ENCODE measurements at regions not wholly inside any gene's neighbourhood (a gene's known extent, or its start where the extent isn't known, plus 50 kb on each side); places are given as distances from the start of the nearest gene placed in this dataset.

- TF ChIP-seq BHLHE40 (IDR thresholded peaks at IDR 0.05; ENCODE audit: borderline replicate concordance in 1 of 2, low read depth in 2 of 2, low read length in 1 of 2), result no peak
- no peak for TF ChIP-seq POLR2A (IDR thresholded peaks at IDR 0.05; ENCODE audit: low read depth, low read length)
- no peak for TF ChIP-seq CTCF (IDR thresholded peaks at IDR 0.05 in 2 of 3, conservative IDR thresholded peaks at IDR 0.05 in 1 of 3; ENCODE audit: control insufficient read depth in 2 of 3, extremely low read depth in 1 of 3, insufficient read depth in 1 of 3, low read depth in 3 of 3, low read length in 3 of 3)
- TF ChIP-seq POLR2AphosphoS5 (IDR thresholded peaks at IDR 0.05; ENCODE audit: low read length), result no peak
- TF ChIP-seq TCF12 (IDR thresholded peaks at IDR 0.05; ENCODE audit: low read depth, low read length), result no peak
- no peak for TF ChIP-seq CREM (IDR thresholded peaks at IDR 0.05; ENCODE audit: low read depth)
- no peak for TF ChIP-seq EP300 (IDR thresholded peaks at IDR 0.05; ENCODE audit: borderline replicate concordance in 1 of 2, control insufficient read depth in 1 of 2, low read depth in 2 of 2, low read length in 2 of 2)
- no peak for TF ChIP-seq ZNF384 (IDR thresholded peaks at IDR 0.05; ENCODE audit: borderline replicate concordance, low read depth, low read length)
- no peak for TF ChIP-seq EZH2 (IDR thresholded peaks at IDR 0.05; ENCODE audit: borderline replicate concordance, control insufficient read depth, low read depth, low read length)
Measured at GRCh38 chr6:133610227-133610840, 278.6 kb upstream of the TCF21 start.
